HL-60/S4 treated with retinoic acid at 250 ng/mL for 4 days and 3 days (cell line): ENCODE measurements at regions not wholly inside any gene's neighbourhood (a gene's known extent, or its start where the extent isn't known, plus 50 kb on each side); places are given as distances from the start of the nearest gene placed in this dataset.

ENCODE experiments used
- in situ Hi-C: fragments of 300-500 bp; cut with MboI; formaldehyde crosslinking; loops from 2 replicates; pipeline ENCODE4 v1.7.0; 2022; ENCODE audit warnings: low sequenced_read_pairs

- in situ Hi-C loops: loop anchor here (25.0 kb wide), 1 partner anchor 96 kb away; no protein-coding TSS in a partner anchor
Measured at GRCh38 chr18:11283479-11284161, 134.3 kb upstream of the PIEZO2 start.

- in situ Hi-C loops: loop anchor here (25.0 kb wide), 1 partner anchor 92 kb away; no protein-coding TSS in a partner anchor
Measured at GRCh38 chr18:11279461-11279860, 130.1 kb upstream of the PIEZO2 start.

- in situ Hi-C loops: loop anchor here (25.0 kb wide), 1 partner anchor 89 kb away; no protein-coding TSS in a partner anchor
Measured at GRCh38 chr18:11276678-11277077, 127.3 kb upstream of the PIEZO2 start.

GRCh38 chr18:11274144-11274794 is 124.9 kb upstream of the PIEZO2 start:
- in situ Hi-C loops: no loop called here

- in situ Hi-C loops: no loop called here
Measured at GRCh38 chr18:11272516-11272915, 123.1 kb upstream of the PIEZO2 start.

GRCh38 chr18:11271954-11272353 is 122.6 kb upstream of the PIEZO2 start:
- in situ Hi-C loops: no loop called here

- in situ Hi-C loops: no loop called here
Measured at GRCh38 chr18:11269257-11269656, 119.9 kb upstream of the PIEZO2 start.

- in situ Hi-C loops: no loop called here
Measured at GRCh38 chr18:11268741-11269233, 119.4 kb upstream of the PIEZO2 start.

- in situ Hi-C loops: no loop called here
Measured at GRCh38 chr18:11268153-11268552, 118.8 kb upstream of the PIEZO2 start.

- in situ Hi-C loops: no loop called here
Measured at GRCh38 chr18:11266781-11267480, 117.6 kb upstream of the PIEZO2 start.

- in situ Hi-C loops: no loop called here
Measured at GRCh38 chr18:11261486-11261885, 112.1 kb upstream of the PIEZO2 start.

GRCh38 chr18:11260961-11261461 is 111.6 kb upstream of the PIEZO2 start:
- in situ Hi-C loops: no loop called here

- in situ Hi-C loops: no loop called here
Measured at GRCh38 chr18:11259469-11260150, 110.2 kb upstream of the PIEZO2 start.

- in situ Hi-C loops: no loop called here
Measured at GRCh38 chr18:11258039-11258610, 108.8 kb upstream of the PIEZO2 start.

- in situ Hi-C loops: no loop called here
Measured at GRCh38 chr18:11256251-11256650, 106.9 kb upstream of the PIEZO2 start.

- in situ Hi-C loops: no loop called here
Measured at GRCh38 chr18:11251891-11252270, 102.5 kb upstream of the PIEZO2 start.

GRCh38 chr18:11251229-11251890 is 102.0 kb upstream of the PIEZO2 start:
- in situ Hi-C loops: no loop called here

GRCh38 chr18:11249391-11249790 is 100.0 kb upstream of the PIEZO2 start:
- in situ Hi-C loops: no loop called here

- in situ Hi-C loops: no loop called here
Measured at GRCh38 chr18:11247381-11247970, 98.1 kb upstream of the PIEZO2 start.
